NCI-H446 (cell line): ENCODE measurements at regions not wholly inside any gene's neighbourhood (a gene's known extent, or its start where the extent isn't known, plus 50 kb on each side); places are given as distances from the start of the nearest gene placed in this dataset.

ENCODE experiments used
- DNase-seq, 2 experiments: peaks; one replicate each; lab custom pipeline; 2025; lab: John Stamatoyannopoulos, UW

GRCh38 chr2:234835738-234836137 is 116.1 kb upstream of the SH3BP4 start:
- DNase-seq, result no peak

DNA sequence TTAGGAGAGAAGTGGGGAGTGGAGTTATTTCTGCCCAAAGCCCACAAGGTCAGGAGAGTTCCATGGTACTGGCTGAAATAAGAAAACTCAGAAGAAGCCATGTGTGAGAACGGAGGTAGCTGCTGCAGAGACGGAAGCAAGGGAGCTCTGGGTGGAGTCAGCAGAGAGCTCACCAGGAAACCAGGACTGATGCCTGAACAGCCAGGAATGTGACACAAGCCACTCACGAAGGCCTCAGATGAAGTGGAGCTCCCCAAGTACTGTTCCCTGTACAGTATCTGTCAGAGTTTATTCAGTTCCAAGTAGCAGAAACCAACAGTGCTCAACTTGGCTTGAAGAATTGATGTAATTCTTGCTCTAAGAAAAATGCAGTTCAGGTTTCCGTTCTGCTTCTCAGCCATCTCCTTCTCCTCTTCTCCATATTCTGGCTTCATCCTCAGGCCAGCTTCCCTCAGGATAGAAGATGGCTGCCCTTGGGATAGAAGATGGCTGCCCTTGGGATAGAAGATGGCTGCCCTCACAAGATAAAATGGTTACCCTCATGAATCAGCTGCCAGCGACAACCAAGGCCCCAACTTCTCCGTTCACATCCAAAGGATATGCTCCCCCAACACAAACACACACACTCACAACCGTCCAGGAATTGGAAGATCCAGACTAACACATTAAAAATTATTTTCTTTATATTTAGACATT is 117.4 kb upstream of the SH3BP4 start:
- DNase-seq, result no peak

DNA sequence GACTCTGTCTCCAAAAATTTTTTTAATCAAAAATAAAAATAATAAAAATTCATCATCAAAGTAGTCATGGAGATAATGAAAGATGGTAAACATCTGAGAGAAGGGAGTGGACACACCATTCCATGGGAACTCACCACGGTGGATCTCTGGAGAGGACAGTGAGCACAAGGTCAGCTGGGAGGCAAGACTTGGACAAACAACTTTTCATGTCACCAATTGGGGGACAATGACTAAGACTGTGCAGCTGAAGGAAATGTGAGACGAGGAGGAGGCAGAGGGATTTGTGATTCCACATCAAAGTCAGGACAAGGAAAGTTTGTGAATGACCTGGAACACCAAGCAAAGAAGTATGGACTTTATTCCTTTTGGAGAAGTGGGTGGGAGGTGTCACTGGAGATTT is 121.0 kb upstream of the SH3BP4 start:
- no peak for DNase-seq

GRCh38 chr2:234829074-234829455 is 122.8 kb upstream of the SH3BP4 start:
- no peak for DNase-seq

DNA sequence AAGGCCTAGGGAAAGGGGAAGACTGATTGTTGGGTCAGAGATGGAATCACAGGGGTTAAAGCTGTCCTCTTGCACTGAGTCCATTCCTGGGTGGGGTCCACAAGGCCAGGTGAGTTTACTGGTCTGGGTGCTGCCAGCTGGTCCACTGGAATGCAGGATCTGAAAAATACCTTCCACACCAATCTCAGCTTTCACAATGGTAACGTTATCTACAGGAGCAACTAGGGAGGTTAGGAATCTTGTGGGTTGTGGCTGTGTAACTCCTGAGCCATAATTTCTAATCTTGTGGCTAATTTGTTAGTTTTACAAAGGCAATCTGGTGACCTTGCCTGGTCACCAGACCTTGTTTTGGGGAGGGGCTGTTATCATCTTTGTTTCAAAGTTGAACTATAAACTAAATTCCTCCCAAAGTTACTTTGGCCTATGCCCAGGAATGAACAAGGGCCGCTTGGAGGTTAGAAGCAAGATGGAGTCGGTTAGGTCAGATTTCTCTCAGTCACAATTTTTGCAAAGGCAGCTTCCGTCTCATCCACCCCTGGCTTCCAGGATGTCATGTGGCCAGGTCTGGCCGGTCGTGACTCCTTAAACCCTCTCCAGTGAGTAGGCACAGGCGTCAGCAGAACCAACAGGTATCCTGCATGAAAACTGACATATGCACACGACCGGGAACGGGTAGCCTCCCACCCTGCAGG is 123.3 kb upstream of the SH3BP4 start:
- DNase-seq, result no peak

- DNase-seq, result no peak
Measured at GRCh38 chr2:234827096-234827860, 124.5 kb upstream of the SH3BP4 start.

GRCh38 chr2:234826681-234827080 is 125.1 kb upstream of the SH3BP4 start:
- DNase-seq, result no peak

- DNase-seq, result no peak
Measured at GRCh38 chr2:234825616-234826015, 126.2 kb upstream of the SH3BP4 start.

- DNase-seq, result no peak
Measured at GRCh38 chr2:234823877-234824376, 127.9 kb upstream of the SH3BP4 start.

GRCh38 chr2:234823196-234823876 is 128.5 kb upstream of the SH3BP4 start:
- no peak for DNase-seq

GRCh38 chr2:234821946-234822475 is 129.8 kb upstream of the SH3BP4 start:
- no peak for DNase-seq

DNA sequence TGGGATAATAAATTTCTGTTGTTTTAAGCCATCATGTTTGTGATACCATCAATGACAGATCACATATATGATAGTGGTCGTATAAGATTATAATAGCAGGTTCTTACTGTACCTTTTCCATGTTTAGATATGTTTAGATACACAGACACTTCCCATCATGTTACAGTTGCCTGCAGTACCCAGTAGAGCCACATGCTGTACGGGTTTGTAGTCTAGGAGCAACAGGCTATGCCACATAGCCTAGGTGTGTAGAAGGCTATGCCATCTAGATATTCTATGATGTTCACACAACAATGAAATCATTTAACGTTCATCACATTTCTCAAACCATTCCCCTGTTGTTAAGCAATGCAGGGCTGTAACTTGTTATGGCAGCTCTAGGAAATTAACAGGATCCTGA is 132.9 kb upstream of the SH3BP4 start:
- DNase-seq, result no peak

GRCh38 chr2:234816491-234816890 is 135.3 kb upstream of the SH3BP4 start:
- DNase-seq, result no peak

- no peak for DNase-seq
Measured at GRCh38 chr2:234816056-234816455, 135.8 kb upstream of the SH3BP4 start.

- DNase-seq, result no peak
Measured at GRCh38 chr2:234814374-234814773, 137.4 kb upstream of the SH3BP4 start.

DNA sequence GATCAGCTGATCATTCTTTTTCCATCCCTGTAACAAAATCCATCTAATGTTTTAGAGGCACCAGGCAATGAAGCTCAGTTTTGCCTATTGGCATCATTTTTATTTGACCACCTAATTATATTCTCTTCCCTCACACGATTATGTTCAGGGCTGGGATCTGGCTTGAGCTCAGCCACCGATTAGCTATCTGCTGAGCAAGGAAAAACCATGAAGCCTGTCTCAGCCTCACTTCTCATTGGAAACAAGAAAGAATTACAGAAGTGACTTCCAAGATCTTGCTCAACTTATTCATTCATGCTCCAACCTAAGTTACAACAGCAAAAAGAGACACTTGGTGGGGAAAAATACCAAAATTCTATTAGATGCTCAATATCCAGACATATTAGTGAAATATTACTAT is 139.0 kb upstream of the SH3BP4 start:
- no peak for DNase-seq

DNA sequence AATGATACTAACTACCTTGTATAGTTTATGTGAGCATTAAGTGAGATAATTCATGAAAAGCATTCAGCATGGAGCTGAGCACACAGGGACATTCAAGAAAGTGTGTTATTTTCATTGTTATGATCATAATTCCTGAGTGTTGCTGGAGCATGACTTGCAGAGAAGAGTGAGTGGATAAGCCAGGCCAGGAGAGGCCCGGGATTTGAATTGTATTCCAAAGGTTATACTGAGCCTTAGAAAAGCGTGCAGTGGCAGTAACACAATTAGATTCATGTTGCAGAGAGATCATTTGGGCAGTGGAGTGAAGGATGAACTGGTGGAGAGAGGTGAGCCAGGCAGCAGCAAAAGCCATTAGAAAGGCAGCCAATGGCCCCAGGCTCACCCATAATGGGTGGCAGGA is 142.9 kb upstream of the SH3BP4 start:
- DNase-seq, result no peak

DNA sequence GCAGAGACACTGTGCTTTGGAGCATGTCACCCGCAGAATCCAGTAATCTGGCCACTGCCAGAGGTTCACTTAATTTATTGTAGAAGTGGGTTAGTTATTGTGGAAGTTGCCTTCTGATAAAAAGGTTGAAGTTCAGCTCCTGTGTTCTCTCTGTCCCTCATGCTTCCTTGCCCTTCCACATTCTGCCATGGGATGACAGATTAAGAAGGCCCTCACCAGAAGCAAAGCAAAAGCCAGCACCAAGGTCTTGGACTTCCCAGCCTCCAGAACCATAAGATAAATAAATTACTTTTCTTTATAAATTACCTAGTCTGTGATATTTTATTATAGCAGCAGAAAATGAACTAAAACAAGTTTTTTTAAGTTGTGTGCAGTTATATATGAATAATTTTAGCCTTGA is 145.0 kb upstream of the SH3BP4 start:
- no peak for DNase-seq

DNA sequence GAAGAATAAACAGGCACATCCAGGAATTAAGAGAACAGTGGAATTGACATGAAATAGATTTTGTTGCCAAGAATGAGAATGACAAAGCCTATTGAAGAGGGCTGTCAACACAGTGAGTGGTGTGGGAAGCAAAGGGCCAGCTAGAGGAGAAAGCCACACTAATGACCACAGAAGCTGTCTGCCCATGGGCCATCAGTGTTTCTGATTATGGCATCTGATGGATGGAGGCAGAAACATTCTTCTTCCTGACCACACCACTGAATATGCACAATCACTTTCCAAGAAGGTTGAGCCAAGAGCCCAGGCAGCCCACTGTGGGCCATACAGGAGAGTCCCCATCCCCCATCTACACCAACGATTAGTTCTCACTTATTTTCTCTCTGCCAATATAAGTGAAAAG is 146.0 kb upstream of the SH3BP4 start:
- no peak for DNase-seq

DNA sequence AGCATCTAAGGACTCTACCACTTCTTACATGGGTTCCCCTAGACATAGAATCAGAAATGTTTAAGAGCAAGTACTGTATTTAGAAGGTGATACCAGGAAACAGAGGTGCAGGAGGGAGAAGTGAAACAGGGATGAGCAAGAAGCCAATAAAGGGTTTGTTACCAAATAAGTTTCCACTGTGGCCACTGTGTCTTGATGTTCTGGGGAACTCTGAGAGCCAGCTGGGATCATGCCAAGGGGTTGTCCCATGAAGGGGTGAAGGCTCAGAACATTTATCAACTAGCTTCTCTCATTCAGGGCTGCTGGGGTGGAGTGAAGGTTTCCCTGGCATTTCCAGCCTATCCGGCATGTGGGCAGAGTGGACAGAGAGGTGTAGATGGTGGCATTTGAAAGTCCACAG is 147.1 kb upstream of the SH3BP4 start:
- no peak for DNase-seq

GRCh38 chr2:234802845-234803171 is 149.0 kb upstream of the SH3BP4 start:
- DNase-seq, result no peak
